GM12872 (cell line): ENCODE measurements at regions not wholly inside any gene's neighbourhood (a gene's known extent, or its start where the extent isn't known, plus 50 kb on each side); places are given as distances from the start of the nearest gene placed in this dataset.

ENCODE experiments used
- CTCF ChIP-seq: IDR thresholded peaks from 3 replicates; pipeline ENCODE4 v1.5.1; 2011; ENCODE audit warnings: low read depth, mild to moderate bottlenecking, low read length, moderate library complexity; ENCODE audit not compliant: insufficient read depth

- no peak for TF ChIP-seq CTCF
Observed at GRCh38 chr13:70237131-70237530, 128.9 kb upstream of the KLHL1 start.

- TF ChIP-seq CTCF = no peak
Observed at GRCh38 chr13:70235565-70235964, 127.3 kb upstream of the KLHL1 start.

- TF ChIP-seq CTCF = no peak
Observed at GRCh38 chr13:70223911-70224310, 115.7 kb upstream of the KLHL1 start.

- TF ChIP-seq CTCF = no peak
Observed at GRCh38 chr13:70222926-70223325, 114.7 kb upstream of the KLHL1 start.

GRCh38 chr13:70218618-70219017 lies 110.4 kb upstream of the KLHL1 start:
- TF ChIP-seq CTCF = no peak

- TF ChIP-seq CTCF = no peak
Observed at GRCh38 chr13:70206671-70207070, 98.4 kb upstream of the KLHL1 start.

GRCh38 chr13:70203661-70204229 lies 95.5 kb upstream of the KLHL1 start:
- TF ChIP-seq CTCF = no peak
